ENCODE measurements at regions not wholly inside any gene's neighbourhood (a gene's known extent, or its start where the extent isn't known, plus 50 kb on each side); places are given as distances from the start of the nearest gene placed in this dataset.

- no peak for TF ChIP-seq CTCF (IDR thresholded peaks at IDR 0.05)
- TF ChIP-seq POLR2A (IDR thresholded peaks at IDR 0.05), result no peak
These were observed 893.0 kb downstream of the DSC3 start for GRCh38 chr18:30149585-30149984.

Data from uterus (tissue), 2 donors.